ENCODE measurements at regions not wholly inside any gene's neighbourhood (a gene's known extent, or its start where the extent isn't known, plus 50 kb on each side); places are given as distances from the start of the nearest gene placed in this dataset.

- TF ChIP-seq POLR2A (IDR thresholded peaks at IDR 0.05; ENCODE audit: low read depth, low read length) (no peak), TAF1 (IDR thresholded peaks at IDR 0.05; ENCODE audit: low read depth, low read length) (no peak), POLR2AphosphoS5 (IDR thresholded peaks at IDR 0.05; ENCODE audit: low read depth, low read length) (no peak), POU2F2 (IDR thresholded peaks at IDR 0.05; ENCODE audit: low read depth, low read length) (no peak)
These were observed 172.7 kb upstream of the LMCD1 start for GRCh38 chr3:8328967-8329366.

Measured in GM12891 (cell line).